ENCODE measurements at regions not wholly inside any gene's neighbourhood (a gene's known extent, or its start where the extent isn't known, plus 50 kb on each side); places are given as distances from the start of the nearest gene placed in this dataset.

DNA sequence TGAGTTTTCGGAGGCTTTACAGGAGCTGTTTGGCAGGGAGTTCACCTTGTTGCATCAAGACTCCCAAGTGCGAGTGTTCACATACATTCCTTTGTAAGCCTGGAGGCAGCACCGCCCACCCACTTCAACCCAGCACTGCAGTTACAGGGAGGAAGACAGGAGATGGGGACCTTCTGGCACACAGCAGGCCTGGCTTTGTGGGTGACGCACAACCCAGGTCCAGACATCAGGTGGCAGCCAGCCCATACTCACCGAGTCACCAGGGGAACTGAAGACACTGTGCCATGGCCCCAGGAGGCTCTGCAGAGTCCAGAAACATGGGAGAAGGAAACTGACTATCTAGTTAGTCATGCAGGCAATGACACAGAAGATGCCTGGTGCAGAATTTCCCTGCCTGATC lies 305.9 kb upstream of the RNF32 start:
- CTCF ChIA-PET: no interaction called here
- Histone ChIP-seq H3K4me3 (ENCODE audit: low read depth, low read length, poor library complexity, severe bottlenecking) (no peak overlapping the region), H3K9me3 (ENCODE audit: low read depth, low read length, poor library complexity, severe bottlenecking) (peaks cover 4% of the 10 kb centered on the region), H3K27me3 (replicated peaks; ENCODE audit: insufficient read depth, low read depth, low read length, poor library complexity) (peaks cover 16% of the 10 kb centered on the region), H3K4me1 (ENCODE audit: insufficient read depth, low read length, poor library complexity, severe bottlenecking) (no peaks in the 10 kb centered on the region), H3K36me3 (ENCODE audit: insufficient read depth, low read length, poor library complexity, severe bottlenecking) (no peaks in the 10 kb centered on the region), H3K27ac (ENCODE audit: low read depth, low read length, poor library complexity, severe bottlenecking) (no peak overlapping the region)
- no TSS peak for BruUV-seq (replicated peaks)
- TF ChIP-seq, protein P1, sequence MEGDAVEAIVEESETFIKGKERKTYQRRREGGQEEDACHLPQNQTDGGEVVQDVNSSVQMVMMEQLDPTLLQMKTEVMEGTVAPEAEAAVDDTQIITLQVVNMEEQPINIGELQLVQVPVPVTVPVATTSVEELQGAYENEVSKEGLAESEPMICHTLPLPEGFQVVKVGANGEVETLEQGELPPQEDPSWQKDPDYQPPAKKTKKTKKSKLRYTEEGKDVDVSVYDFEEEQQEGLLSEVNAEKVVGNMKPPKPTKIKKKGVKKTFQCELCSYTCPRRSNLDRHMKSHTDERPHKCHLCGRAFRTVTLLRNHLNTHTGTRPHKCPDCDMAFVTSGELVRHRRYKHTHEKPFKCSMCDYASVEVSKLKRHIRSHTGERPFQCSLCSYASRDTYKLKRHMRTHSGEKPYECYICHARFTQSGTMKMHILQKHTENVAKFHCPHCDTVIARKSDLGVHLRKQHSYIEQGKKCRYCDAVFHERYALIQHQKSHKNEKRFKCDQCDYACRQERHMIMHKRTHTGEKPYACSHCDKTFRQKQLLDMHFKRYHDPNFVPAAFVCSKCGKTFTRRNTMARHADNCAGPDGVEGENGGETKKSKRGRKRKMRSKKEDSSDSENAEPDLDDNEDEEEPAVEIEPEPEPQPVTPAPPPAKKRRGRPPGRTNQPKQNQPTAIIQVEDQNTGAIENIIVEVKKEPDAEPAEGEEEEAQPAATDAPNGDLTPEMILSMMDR (conservative IDR thresholded peaks at IDR 0.05; ENCODE audit: low read depth, low read length): no peak
- TF ChIP-seq EZH2 (IDR thresholded peaks at IDR 0.05; ENCODE audit: borderline replicate concordance, low read depth, low read length, poor library complexity, severe bottlenecking): no peak
- DNase-seq (ENCODE audit: low spot score): no peak
- POLR2A ChIA-PET (ENCODE audit: low non-redundant PET): no interaction called here
- intact Hi-C loops (cut with micrococcal nuclease; ENCODE audit: unreplicated experiment): no loop called here

DNA sequence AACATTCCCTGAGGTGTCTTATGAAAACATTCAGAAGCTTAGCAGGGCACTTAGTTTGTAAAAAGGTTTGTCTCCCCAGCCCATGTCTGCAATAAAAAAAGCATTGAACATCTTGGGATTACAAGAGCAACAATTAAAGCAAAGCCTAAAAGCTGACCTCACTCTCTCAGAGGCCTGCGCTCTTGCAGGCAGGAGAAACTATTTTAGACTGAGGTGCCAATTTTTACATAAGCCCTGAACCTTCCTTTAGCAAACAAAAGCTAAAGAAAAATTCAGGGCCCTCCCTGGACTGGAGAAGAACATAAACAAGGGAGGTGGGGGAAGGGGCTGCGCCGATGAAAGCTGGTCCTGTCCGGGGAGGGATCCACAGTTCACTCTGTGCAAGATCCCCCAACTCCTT lies 312.7 kb upstream of the RNF32 start:
- Histone ChIP-seq H3K9me3 (ENCODE audit: low read depth, low read length, poor library complexity, severe bottlenecking) (peaks cover 4% of the 10 kb centered on the region), H3K36me3 (ENCODE audit: insufficient read depth, low read length, poor library complexity, severe bottlenecking) (no peaks in the 10 kb centered on the region), H3K27ac (ENCODE audit: low read depth, low read length, poor library complexity, severe bottlenecking) (no peak overlapping the region), H3K27me3 (replicated peaks; ENCODE audit: insufficient read depth, low read depth, low read length, poor library complexity) (peaks cover 4% of the 10 kb centered on the region), H3K4me1 (ENCODE audit: insufficient read depth, low read length, poor library complexity, severe bottlenecking) (no peaks in the 10 kb centered on the region), H3K4me3 (ENCODE audit: low read depth, low read length, poor library complexity, severe bottlenecking) (no peak overlapping the region)
- TF ChIP-seq, protein P1 (conservative IDR thresholded peaks at IDR 0.05; ENCODE audit: low read depth, low read length): no peak
- TF ChIP-seq EZH2 (IDR thresholded peaks at IDR 0.05; ENCODE audit: borderline replicate concordance, low read depth, low read length, poor library complexity, severe bottlenecking): no peak
- no peak for DNase-seq (ENCODE audit: low spot score)
- POLR2A ChIA-PET (ENCODE audit: low non-redundant PET): no interaction called here
- CTCF ChIA-PET: no interaction called here
- no TSS peak for BruUV-seq (replicated peaks)
- intact Hi-C loops (cut with micrococcal nuclease; ENCODE audit: unreplicated experiment): no loop called here

DNA sequence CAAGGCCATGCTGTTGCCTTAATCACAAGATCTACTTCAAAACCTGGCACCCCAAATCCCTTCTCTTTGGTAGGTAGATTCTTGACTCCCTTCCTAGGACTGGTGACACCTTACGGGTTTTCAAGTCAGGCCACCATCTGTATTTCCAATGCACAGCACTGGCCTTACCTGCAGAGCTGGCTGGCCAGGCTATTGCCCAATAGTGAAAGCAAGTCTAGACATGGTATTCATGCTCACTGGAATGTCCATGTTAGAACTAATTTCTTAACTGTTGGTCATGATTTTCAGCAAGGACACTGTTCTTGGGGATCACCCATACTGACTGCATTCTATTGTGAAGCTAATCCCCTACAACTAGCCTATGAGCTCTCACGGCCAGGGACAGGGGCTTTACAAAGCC lies 313.1 kb upstream of the RNF32 start:
- intact Hi-C loops (cut with micrococcal nuclease; ENCODE audit: unreplicated experiment): no loop called here
- peaks cover 4% of the 10 kb centered on the region for H3K9me3 ChIP-seq (ENCODE audit: low read depth, low read length, poor library complexity, severe bottlenecking)
- TF ChIP-seq, protein P1 (conservative IDR thresholded peaks at IDR 0.05; ENCODE audit: low read depth, low read length): no peak
- TF ChIP-seq EZH2 (IDR thresholded peaks at IDR 0.05; ENCODE audit: borderline replicate concordance, low read depth, low read length, poor library complexity, severe bottlenecking): no peak
- no peaks in the 10 kb centered on the region for H3K36me3 ChIP-seq (ENCODE audit: insufficient read depth, low read length, poor library complexity, severe bottlenecking)
- no TSS peak for BruUV-seq (replicated peaks)
- DNase-seq (ENCODE audit: low spot score): no peak
- peaks cover 4% of the 10 kb centered on the region for H3K27me3 ChIP-seq (replicated peaks; ENCODE audit: insufficient read depth, low read depth, low read length, poor library complexity)
- ChIA-PET POLR2A (ENCODE audit: low non-redundant PET) (no interaction called here), CTCF (no interaction called here)
- no peak overlapping the region for H3K27ac ChIP-seq (ENCODE audit: low read depth, low read length, poor library complexity, severe bottlenecking)
- H3K4me3 ChIP-seq (ENCODE audit: low read depth, low read length, poor library complexity, severe bottlenecking): no peak overlapping the region
- H3K4me1 ChIP-seq (ENCODE audit: insufficient read depth, low read length, poor library complexity, severe bottlenecking): no peaks in the 10 kb centered on the region
